IPS DF 6.9 (cell line): ENCODE measurements at regions not wholly inside any gene's neighbourhood (a gene's known extent, or its start where the extent isn't known, plus 50 kb on each side); places are given as distances from the start of the nearest gene placed in this dataset.

Source experiments
- DNase-seq: peaks from one replicate; pipeline ENCODE4 v3.0.0-alpha.2; 2013; ENCODE audit warnings: low read depth, low spot score
- H3K27ac ChIP-seq: one replicate; pipeline ENCODE4 v1.5.1; 2013; ENCODE audit warnings: low read length, control low read depth
- H3K27me3 ChIP-seq: 2 replicates; pipeline ENCODE4 v1.6.1; 2013; ENCODE audit warnings: mild to moderate bottlenecking, low read length; ENCODE audit not compliant: control insufficient read depth, insufficient read depth
- H3K36me3 ChIP-seq: 2 replicates; pipeline ENCODE4 v1.6.1; 2013; ENCODE audit warnings: low read length; ENCODE audit not compliant: control insufficient read depth, insufficient read depth
- H3K4me1 ChIP-seq: 2 replicates; pipeline ENCODE4 v1.6.1; 2013; ENCODE audit warnings: low read length; ENCODE audit not compliant: control insufficient read depth, insufficient read depth
- H3K4me3 ChIP-seq: 2 replicates; pipeline ENCODE4 v1.5.1; 2013; ENCODE audit warnings: mild to moderate bottlenecking, low read length
- H3K9me3 ChIP-seq: 2 replicates; pipeline ENCODE4 v1.6.1; 2013; ENCODE audit warnings: low read length, inconsistent platforms; ENCODE audit not compliant: control insufficient read depth, insufficient read depth
- WGBS: extraction: QIAGEN DNeasy Blood & Tissue Kit; methylation state at CpG from one replicate; pipeline ENCODE4 v1.1.7; 2013; ENCODE audit warnings: mixed read lengths, missing lambda C conversion rate; ENCODE audit not compliant: insufficient read length, insufficient coverage; 5-methylcytosine and 5-hydroxymethylcytosine counted together

DNA sequence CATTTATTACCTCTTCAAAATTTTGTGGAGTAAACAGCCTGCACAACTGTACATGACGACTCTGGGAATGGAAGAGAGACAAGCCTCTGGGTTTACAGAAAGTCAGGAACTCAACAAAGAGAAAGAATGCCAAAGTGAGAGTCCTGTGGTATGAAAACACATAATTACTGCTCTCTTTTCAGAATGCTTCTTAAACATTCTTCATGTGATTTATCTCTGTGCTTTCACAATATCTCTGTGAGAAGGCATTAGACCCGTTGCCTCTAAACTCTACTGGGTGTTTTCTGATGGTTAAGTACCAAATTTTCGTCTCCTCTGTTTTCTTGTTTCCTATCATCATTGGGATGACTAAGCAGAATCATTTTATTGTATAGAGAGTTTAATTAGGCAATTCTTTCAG lies 966.6 kb upstream of the SLIT2 start:
- Histone ChIP-seq H3K27ac (no peak overlapping the region), H3K9me3 (no peaks in the 10 kb centered on the region), H3K36me3 (no peaks in the 10 kb centered on the region), H3K4me1 (no peaks in the 10 kb centered on the region), H3K4me3 (no peak overlapping the region), H3K27me3 (no peaks in the 10 kb centered on the region)
- DNase-seq: no peak
- WGBS: no CpG with 5 or more reads among the region's 3 CpGs

DNA sequence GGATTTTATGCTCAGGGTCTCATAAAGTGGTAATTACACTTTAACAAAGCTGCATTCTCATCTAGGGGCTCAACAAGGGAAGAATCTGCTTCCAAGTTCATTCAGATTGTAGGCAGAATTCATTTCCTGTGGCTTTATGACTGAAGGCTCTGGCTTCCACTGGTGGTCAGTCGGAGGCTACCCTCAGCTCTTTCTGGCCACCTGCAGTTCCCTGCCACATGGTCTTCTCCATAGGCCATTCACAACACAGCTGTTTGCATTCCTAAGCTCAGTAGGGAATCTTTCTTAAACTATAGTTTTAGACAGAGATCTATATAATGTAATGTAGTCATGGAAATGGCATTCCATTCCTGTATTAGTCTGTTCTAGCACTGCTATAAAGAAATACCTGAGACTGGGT lies 973.0 kb upstream of the SLIT2 start:
- Histone ChIP-seq H3K36me3 (no peaks in the 10 kb centered on the region), H3K27ac (no peak overlapping the region), H3K27me3 (no peaks in the 10 kb centered on the region), H3K9me3 (no peaks in the 10 kb centered on the region), H3K4me3 (no peak overlapping the region), H3K4me1 (no peaks in the 10 kb centered on the region)
- DNase-seq: no peak
- WGBS: no CpG with 5 or more reads among the region's 1 CpG

DNA sequence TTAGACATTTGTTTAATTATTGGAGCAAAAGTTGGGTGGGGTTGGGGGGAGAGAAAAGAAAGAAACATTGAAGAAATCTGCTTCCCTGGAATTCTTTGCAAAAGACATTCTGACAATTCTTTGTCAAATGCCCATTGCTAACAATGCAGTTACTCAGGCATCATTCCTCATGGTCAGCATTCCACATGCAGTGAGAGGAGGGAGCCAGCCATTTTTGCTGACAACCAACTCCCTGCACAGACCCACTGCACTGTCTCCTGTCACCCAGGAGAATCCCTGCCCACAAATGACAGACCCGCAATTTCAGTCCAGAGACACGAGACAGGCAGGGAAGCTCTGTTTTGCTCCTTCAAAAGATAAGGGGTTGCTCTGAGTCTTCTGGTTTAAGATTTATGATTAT lies 985.1 kb upstream of the SLIT2 start:
- Histone ChIP-seq H3K9me3 (no peaks in the 10 kb centered on the region), H3K4me3 (no peak overlapping the region), H3K36me3 (no peaks in the 10 kb centered on the region), H3K27ac (no peak overlapping the region), H3K27me3 (no peaks in the 10 kb centered on the region), H3K4me1 (no peaks in the 10 kb centered on the region)
- DNase-seq: no peak
- WGBS: no CpG with 5 or more reads among the region's 2 CpGs

DNA sequence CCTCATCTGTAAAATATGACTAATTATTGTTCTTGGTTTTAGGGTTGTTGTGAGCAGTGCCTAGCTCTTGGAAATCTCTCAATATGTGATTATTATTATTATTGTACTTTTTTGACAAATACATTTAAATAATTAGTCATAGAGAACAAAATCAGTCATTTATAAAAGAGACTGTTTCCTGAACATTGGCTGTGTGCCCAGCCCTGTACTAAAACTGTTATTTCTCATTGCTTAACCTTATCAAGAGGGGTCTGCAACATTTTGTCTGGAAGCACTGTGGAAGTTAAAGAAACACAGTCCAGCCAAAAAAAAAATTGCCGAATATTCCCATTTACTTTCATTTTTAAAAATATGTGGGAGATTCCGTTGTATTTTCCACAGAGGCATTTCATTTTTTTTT lies 989.2 kb upstream of the SLIT2 start:
- Histone ChIP-seq H3K4me3 (no peak overlapping the region), H3K9me3 (no peaks in the 10 kb centered on the region), H3K4me1 (no peaks in the 10 kb centered on the region), H3K27me3 (no peaks in the 10 kb centered on the region), H3K27ac (no peak overlapping the region), H3K36me3 (no peaks in the 10 kb centered on the region)
- no peak for DNase-seq
- no CpG with 5 or more reads among the region's 2 CpGs for WGBS

DNA sequence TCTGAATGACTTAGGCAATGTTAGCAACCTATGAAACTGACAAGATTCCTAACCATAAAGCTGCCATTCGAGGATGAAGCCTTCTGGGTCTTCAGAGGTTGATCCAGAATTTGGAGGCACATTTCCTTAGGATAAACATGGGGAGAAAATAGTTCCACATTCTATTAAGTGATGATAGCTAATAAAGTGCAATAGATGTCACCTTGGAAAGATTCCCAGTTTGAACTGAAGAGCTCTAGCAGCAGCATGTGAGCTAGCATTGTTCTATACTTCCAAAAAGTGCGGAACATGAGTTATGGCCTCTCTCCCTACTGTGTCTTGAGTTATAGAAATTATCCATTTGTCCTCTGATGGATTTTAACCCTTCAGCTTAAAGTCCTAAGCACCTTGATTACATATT lies 991.4 kb upstream of the SLIT2 start:
- no peak for DNase-seq
- Histone ChIP-seq H3K27me3 (no peaks in the 10 kb centered on the region), H3K36me3 (no peaks in the 10 kb centered on the region), H3K27ac (no peak overlapping the region), H3K4me3 (no peak overlapping the region), H3K4me1 (no peaks in the 10 kb centered on the region), H3K9me3 (no peaks in the 10 kb centered on the region; the same call in 1 of the 2 replicates)
- no CpG with 5 or more reads among the region's 2 CpGs for WGBS

DNA sequence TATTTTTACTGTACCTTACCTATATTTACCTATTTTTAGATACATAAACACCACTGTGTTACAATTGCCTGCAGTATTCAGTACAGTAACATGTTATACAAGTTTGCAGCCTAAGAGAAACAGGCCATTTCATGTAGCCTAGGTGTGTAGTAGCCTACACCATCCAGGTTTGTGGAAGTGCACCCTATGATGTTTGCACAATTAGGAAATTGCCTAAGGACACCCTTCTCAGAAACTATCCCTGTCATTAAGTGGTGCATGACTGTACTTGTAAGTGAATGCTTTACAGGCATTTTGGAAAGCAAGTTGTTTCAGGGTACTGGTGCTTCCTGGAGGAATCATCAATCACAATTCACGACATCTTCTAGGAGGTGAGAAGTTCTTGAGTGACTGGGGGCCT lies 991.8 kb upstream of the SLIT2 start:
- no peaks in the 10 kb centered on the region for H3K27me3 ChIP-seq
- no peaks in the 10 kb centered on the region for H3K36me3 ChIP-seq
- no peak for DNase-seq
- H3K9me3 ChIP-seq: no peaks in the 10 kb centered on the region; the same call in 1 of the 2 replicates
- no peak overlapping the region for H3K4me3 ChIP-seq
- H3K4me1 ChIP-seq: no peaks in the 10 kb centered on the region
- H3K27ac ChIP-seq: no peak overlapping the region
- no CpG with 5 or more reads among the region's 1 CpG for whole genome bisulfite sequencing

DNA sequence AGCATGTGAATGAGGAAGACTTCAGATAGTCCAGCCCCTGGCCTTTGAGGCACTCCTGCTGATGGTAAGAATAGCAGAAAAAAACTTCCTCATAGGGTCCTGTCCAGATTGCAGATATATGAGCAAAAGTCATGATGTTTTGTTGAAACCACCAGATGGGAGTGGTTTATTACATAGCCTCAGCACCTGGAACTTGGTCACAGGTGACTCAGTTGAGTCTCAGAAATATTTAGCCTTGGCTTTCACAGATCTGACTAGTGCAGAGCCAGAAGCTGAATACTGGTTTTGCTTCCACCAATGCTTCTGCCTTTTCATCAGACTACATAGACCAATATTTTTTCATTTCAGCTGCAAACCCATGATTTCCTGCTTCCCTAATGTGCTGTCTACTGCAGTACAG lies 994.9 kb upstream of the SLIT2 start:
- Histone ChIP-seq H3K4me3 (no peak overlapping the region), H3K36me3 (no peaks in the 10 kb centered on the region), H3K4me1 (no peaks in the 10 kb centered on the region), H3K27me3 (no peaks in the 10 kb centered on the region), H3K27ac (no peak overlapping the region), H3K9me3 (no peaks in the 10 kb centered on the region; the same call in 1 of the 2 replicates)
- DNase-seq: no peak

DNA sequence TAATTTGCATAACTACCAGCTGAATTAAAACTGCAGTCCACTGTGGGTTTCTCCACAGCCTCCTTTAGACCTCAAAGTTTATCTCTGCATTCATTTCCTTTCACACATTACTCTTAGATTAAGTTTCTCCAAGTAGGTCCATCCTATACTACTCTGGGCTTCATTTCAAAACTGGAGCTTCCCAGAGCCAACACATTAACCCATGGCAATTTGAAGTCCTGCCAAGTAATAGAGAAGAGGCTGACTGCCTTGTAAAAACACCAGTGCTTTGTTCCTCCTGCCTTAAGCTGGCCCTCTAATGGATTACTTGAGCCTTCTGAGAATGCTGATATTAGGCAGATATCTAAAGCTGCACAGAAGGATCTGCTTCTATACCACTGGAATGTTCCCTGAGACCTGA lies 997.2 kb upstream of the SLIT2 start:
- Histone ChIP-seq H3K27me3 (no peaks in the 10 kb centered on the region), H3K27ac (no peak overlapping the region), H3K9me3 (no peaks in the 10 kb centered on the region; the same call in 1 of the 2 replicates), H3K4me1 (no peaks in the 10 kb centered on the region), H3K36me3 (no peaks in the 10 kb centered on the region), H3K4me3 (no peak overlapping the region)
- DNase-seq: no peak

DNA sequence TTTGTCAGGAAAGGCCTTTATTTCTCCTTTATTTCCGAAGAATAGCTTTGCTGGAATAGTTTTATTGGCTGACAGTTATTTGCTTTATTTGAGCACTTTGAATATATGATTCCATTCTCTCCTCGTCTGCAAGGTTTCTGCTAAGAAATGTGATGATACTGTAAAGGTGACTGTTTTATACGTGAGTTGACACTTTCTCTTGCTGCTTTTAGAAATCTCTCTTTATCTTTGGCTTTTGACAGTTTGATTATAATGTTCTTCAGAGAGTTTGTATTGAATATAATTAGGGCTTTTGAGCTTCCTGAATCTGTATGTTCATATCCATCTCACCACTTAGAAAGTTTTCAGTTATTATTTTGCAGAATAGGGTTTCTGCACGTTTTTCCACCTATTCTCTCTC lies 1003.7 kb upstream of the SLIT2 start:
- no peak for DNase-seq
- no CpG with 5 or more reads among the region's 4 CpGs for WGBS
- no peaks in the 10 kb centered on the region for H3K9me3 ChIP-seq
- H3K27ac ChIP-seq: no peak overlapping the region
- no peak overlapping the region for H3K4me3 ChIP-seq
- no peaks in the 10 kb centered on the region for H3K36me3 ChIP-seq
- no peaks in the 10 kb centered on the region for H3K4me1 ChIP-seq
- no peaks in the 10 kb centered on the region for H3K27me3 ChIP-seq

DNA sequence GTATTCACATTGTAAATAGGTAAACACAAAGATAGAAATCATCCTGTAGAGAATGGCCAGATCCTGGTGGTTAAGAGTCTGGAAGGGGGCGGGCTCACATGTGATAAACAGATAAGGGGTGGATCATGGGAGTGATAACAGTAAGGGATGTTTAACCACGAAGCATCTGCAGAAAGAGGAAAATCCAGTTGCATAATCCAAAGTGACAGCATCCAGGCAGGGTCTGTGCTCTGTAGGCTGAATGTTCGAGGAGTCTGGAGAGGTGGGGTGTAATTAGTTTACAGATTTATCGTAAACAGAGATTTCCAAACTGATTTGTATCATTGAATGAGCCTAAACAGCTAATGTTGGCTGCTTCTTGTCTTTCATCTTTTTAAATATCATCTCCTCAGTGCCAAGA lies 1009.8 kb upstream of the SLIT2 start:
- H3K27ac ChIP-seq: no peak overlapping the region
- WGBS: no CpG with 5 or more reads among the region's 4 CpGs
- no peak for DNase-seq

DNA sequence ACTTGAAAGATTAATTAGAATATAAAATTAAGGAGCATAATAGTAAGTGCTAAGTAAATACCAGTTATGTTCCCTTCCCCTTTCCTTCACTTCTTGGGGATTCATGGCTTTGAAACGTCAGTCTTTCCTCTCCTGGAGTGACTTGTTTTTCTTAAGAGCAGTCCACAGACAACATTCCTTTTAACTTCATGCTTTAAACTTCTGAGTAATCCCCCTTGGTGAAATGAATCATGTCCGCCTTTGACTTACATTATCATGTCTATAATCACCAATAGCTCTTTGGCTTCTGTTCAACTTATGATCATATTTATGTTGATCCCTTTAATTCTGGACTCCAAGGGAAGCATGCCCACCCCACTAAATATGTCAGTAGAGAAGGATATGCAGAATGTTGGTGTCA lies 1012.1 kb upstream of the SLIT2 start:
- no CpG with 5 or more reads among the region's 2 CpGs for WGBS
- Histone ChIP-seq H3K9me3 (no peaks in the 10 kb centered on the region), H3K4me1 (no peaks in the 10 kb centered on the region), H3K36me3 (no peaks in the 10 kb centered on the region), H3K27ac (no peak overlapping the region), H3K4me3 (no peak overlapping the region), H3K27me3 (no peaks in the 10 kb centered on the region)
- no peak for DNase-seq

More for the DNA sequence above, 1009.8 kb upstream of the SLIT2 start:
- no peaks in the 10 kb centered on the region for H3K36me3 ChIP-seq
- no peak overlapping the region for H3K4me3 ChIP-seq
- no peaks in the 10 kb centered on the region for H3K9me3 ChIP-seq
- no peaks in the 10 kb centered on the region for H3K27me3 ChIP-seq
- no peaks in the 10 kb centered on the region for H3K4me1 ChIP-seq
